ENCODE measurements at regions not wholly inside any gene's neighbourhood (a gene's known extent, or its start where the extent isn't known, plus 50 kb on each side); places are given as distances from the start of the nearest gene placed in this dataset.
"Not testable (repeated sequence)": the region's sequence is repeated elsewhere in the genome, so short reads cannot be mapped to it uniquely, and the experiment has no call there.

DNA sequence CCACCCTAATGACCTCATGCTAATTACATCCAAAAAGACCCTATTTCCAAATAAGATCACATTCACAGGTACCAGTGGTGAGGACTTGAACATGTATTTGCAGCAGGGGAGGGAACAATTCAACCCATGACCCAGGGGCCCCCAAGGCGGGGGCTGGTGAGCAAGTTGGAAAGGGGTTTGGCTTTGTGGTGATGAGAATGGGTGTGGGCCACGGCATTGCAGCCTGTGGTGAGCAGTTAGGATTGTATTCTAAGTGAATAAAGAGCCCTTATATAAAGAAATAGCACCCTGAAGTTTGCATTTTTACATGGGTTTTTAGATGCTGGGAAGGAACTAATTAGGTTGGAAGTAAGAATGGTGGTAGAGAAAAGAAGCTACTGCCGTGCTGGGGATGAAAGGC is 694.2 kb downstream of the EFNB2 start:
- intact Hi-C loops (cut with DNase I; ENCODE audit: low total_unique reads), result no loop called here
- 72 to 75% methylated on average over 3 of the region's 3 CpGs for WGBS, 2 donors
- TF ChIP-seq, protein P1, sequence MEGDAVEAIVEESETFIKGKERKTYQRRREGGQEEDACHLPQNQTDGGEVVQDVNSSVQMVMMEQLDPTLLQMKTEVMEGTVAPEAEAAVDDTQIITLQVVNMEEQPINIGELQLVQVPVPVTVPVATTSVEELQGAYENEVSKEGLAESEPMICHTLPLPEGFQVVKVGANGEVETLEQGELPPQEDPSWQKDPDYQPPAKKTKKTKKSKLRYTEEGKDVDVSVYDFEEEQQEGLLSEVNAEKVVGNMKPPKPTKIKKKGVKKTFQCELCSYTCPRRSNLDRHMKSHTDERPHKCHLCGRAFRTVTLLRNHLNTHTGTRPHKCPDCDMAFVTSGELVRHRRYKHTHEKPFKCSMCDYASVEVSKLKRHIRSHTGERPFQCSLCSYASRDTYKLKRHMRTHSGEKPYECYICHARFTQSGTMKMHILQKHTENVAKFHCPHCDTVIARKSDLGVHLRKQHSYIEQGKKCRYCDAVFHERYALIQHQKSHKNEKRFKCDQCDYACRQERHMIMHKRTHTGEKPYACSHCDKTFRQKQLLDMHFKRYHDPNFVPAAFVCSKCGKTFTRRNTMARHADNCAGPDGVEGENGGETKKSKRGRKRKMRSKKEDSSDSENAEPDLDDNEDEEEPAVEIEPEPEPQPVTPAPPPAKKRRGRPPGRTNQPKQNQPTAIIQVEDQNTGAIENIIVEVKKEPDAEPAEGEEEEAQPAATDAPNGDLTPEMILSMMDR (IDR thresholded peaks at IDR 0.05), result no peak
- no peak for DNase-seq (ENCODE audit: low spot score in 2 of 2)
- no peak overlapping the region for H3K4me3 ChIP-seq (ENCODE audit: low read depth, poor library complexity, severe bottlenecking)

DNA sequence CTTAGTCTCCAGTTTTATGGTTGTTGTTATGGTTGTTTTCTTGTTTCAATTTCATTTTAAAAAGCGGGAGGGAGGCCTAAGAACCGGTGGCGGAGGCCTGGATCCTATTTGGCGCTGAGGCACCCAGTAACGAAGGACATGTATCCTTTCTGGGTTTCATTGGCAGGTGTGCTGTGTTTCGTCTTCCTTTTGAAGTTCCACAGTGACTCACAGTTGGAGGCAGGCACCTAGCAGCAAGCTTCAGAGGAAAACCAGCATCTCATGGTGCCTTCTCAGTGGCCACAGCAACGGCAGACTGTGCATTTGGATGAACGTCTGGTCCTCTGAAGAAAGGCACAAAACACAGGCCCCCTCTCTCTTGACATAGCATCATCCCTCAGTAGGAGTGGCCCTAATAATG is 697.2 kb downstream of the EFNB2 start:
- TF ChIP-seq, protein P1 (IDR thresholded peaks at IDR 0.05), result no peak
- TF ChIP-seq POLR2A (IDR thresholded peaks at IDR 0.05), result no peak
- intact Hi-C loops (cut with DNase I; ENCODE audit: low total_unique reads), result no loop called here
- H3K4me3 ChIP-seq (ENCODE audit: low read depth, poor library complexity, severe bottlenecking), result no peak overlapping the region
- DNase-seq (ENCODE audit: low spot score in 2 of 2), result no peak
- 91 to 96% methylated on average over 8 of the region's 8 CpGs for WGBS, 2 donors

DNA sequence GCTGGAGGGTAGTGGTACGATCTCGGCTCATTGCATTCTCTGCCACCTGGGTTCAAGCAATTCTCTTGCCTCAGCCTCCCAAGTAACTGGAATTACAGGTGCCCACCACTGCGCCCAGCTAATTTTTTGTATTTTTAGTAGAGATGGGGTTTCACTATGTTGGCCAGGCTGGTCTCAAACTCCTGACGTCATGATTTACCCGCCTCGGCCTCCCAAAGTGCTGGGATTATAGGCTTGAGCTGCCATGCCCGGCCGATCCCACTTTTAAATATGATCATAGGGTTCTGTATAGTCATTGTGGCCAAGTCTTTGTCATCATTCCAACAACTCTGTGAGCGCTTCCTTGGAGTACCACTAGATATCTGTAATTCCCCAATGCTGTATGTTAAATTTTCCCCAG is 698.2 kb downstream of the EFNB2 start:
- H3K4me3 ChIP-seq (ENCODE audit: low read depth, poor library complexity, severe bottlenecking); DNase-seq (ENCODE audit: low spot score in 2 of 2); intact Hi-C loops (cut with DNase I; ENCODE audit: low total_unique reads): not testable (repeated sequence)
- 93 to 95% methylated on average over 9 of the region's 9 CpGs for WGBS, 2 donors

DNA sequence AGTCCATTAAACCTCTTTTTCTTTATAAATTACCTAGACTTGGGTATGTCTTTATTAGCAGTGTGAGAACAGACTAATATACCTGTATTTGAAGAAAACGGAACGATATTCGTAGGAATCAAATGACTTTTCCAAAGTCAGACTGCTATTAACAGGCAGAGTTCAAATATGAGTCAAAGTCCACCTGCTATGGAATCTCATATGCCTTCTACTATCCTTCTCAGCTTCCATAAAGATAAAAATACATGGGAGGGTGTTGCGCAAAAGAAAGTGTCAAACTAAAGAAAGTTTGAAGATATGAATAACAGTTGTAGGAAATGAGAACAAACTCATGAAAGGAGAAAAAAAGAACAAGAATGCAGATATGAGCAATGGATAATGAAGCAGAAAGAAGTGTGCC is 704.6 kb downstream of the EFNB2 start:
- 70 to 77% methylated on average over 4 of the region's 4 CpGs for WGBS, 2 donors

DNA sequence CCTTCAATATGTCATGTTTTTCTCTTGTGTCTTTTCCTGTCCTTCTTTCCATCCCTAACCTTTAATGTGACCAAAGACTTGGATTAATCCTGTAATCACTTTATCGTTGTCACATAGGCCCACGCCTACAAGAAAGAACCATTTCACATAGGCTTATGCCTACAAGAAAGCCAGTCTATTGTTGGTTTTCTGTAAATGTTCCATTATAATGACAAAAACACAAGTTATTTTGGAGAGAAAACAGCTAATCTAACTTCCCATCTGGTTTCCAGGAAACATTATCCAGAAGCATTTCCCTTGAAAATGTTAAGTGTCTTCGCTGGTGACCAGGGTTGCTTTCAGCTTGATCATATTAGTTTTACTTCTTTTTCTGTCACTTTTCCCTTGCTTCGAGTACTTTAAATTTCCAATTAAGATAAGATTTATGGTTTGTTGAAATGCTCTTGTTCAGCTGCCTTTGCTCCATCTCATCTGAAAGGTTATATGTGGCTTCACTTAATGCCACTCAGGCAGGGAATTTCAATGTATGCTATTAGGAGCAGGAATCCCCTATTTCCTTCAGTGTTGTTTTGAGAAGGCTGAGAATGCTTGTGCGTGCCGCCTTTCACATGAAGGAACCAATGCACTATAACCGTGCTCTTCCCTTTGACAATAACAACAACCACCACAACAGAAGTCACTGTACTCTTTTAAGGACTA is 708.2 kb downstream of the EFNB2 start:
- H3K4me3 ChIP-seq (ENCODE audit: low read depth, poor library complexity, severe bottlenecking), result no peak overlapping the region
- 69 to 72% methylated on average over 7 of the region's 7 CpGs for WGBS, 2 donors
- no peak for DNase-seq (ENCODE audit: low spot score in 2 of 2)
- no peak for TF ChIP-seq POLR2A (IDR thresholded peaks at IDR 0.05)
- TF ChIP-seq, protein P1 (IDR thresholded peaks at IDR 0.05), result no peak
- intact Hi-C loops (cut with DNase I; ENCODE audit: low total_unique reads), result no loop called here

More for the DNA sequence above, 704.6 kb downstream of the EFNB2 start:
- DNase-seq (ENCODE audit: low spot score in 2 of 2), result no peak
- intact Hi-C loops (cut with DNase I; ENCODE audit: low total_unique reads), result no loop called here
- TF ChIP-seq POLR2A (IDR thresholded peaks at IDR 0.05), result no peak
- TF ChIP-seq, protein P1 (IDR thresholded peaks at IDR 0.05), result no peak
- H3K4me3 ChIP-seq (ENCODE audit: low read depth, poor library complexity, severe bottlenecking), result no peak overlapping the region

DNA sequence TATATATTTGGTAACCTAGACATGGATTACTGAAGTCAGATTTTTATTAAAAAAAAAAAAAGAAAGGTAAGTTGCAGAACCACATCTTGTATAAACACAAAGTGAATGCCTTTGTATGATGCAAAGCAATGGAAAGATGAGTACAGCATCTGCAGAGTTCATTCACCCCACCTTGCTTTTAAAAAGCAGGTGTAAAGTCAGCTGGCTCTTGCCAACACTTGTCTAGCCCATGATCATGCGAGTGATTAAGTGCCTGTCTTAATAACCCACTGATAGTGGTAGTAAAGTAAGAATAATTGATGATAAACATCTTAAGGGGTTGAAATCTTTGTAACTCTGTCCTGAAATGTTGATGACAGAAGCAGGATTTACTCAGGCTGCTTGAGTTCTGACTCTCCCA is 710.4 kb downstream of the EFNB2 start:
- no peak for DNase-seq (ENCODE audit: low spot score in 2 of 2)
- 36 to 50% methylated on average over 1 of the region's 1 CpG for WGBS, 2 donors
- TF ChIP-seq, protein P1 (IDR thresholded peaks at IDR 0.05), result no peak
- no peak for TF ChIP-seq POLR2A (IDR thresholded peaks at IDR 0.05)
- no peak overlapping the region for H3K4me3 ChIP-seq (ENCODE audit: low read depth, poor library complexity, severe bottlenecking)
- intact Hi-C loops (cut with DNase I; ENCODE audit: low total_unique reads), result no loop called here

All from lower leg skin (tissue), 4 donors.